ENCODE measurements at regions not wholly inside any gene's neighbourhood (a gene's known extent, or its start where the extent isn't known, plus 50 kb on each side); places are given as distances from the start of the nearest gene placed in this dataset.

DNA sequence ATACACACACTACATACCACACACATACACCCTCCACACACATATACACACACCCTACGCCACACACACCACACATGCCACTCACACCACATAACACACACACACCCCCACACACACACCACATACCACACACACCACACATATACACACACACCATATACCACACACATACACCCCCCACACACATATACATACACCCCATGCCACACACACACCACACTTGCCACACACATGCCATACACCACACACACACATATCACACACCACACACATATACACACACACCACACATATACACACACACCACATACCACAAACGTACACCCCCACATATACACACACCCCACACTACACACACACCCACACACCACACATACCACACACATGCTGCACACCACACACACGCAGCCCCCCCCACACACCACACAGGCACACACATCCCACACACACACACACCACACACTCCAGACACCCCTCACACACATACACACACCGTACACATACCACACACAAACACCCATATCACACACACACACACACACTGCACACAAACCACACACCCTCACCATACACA is 76.7 kb upstream of the TMPRSS2 start:
- H3K27ac ChIP-seq (ENCODE audit: low read depth, low read length), result no peak overlapping the region
- peaks cover 5% of the 10 kb centered on the region; the same call in 1 of the 2 replicates for H3K9me3 ChIP-seq (ENCODE audit: control insufficient read depth, insufficient read depth, low read length)
- peaks cover 2% of the 10 kb centered on the region for H3K27me3 ChIP-seq (ENCODE audit: control insufficient read depth, insufficient read depth, low read length)
- TF ChIP-seq, protein P1, sequence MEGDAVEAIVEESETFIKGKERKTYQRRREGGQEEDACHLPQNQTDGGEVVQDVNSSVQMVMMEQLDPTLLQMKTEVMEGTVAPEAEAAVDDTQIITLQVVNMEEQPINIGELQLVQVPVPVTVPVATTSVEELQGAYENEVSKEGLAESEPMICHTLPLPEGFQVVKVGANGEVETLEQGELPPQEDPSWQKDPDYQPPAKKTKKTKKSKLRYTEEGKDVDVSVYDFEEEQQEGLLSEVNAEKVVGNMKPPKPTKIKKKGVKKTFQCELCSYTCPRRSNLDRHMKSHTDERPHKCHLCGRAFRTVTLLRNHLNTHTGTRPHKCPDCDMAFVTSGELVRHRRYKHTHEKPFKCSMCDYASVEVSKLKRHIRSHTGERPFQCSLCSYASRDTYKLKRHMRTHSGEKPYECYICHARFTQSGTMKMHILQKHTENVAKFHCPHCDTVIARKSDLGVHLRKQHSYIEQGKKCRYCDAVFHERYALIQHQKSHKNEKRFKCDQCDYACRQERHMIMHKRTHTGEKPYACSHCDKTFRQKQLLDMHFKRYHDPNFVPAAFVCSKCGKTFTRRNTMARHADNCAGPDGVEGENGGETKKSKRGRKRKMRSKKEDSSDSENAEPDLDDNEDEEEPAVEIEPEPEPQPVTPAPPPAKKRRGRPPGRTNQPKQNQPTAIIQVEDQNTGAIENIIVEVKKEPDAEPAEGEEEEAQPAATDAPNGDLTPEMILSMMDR (IDR thresholded peaks at IDR 0.05; ENCODE audit: low read depth, low read length), result no peak
- ChIA-PET POLR2A (no interaction called here), CTCF (no interaction called here)
- H3K4me3 ChIP-seq (ENCODE audit: low read depth, low read length), result no peak overlapping the region
- DNase-seq (ENCODE audit: low read depth, low spot score), result no peak

DNA sequence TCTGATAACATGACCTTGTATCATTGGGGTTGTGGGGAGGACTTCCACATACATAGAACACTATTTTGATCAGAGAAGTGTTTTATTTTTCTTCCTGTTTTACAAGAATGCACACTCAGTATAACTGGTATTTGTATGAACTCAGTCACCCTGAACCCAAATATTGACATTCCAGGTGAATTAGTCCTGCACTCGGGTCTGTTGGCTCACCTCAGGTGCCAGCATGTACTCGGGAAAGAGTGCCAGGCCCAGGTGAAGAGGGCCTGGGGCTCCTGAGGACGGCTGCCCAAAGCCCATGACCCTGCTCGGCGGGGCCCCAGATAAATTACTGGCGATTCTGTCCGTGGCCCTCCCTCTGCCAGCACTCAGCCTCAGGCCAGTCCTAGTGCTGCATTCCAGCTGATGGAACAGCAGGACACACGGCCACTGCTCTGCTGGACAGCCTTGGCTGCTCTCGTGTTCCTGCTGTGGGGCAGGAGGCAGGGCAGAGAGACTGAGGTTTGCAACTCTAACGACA is 75.4 kb upstream of the TMPRSS2 start:
- peaks cover 5% of the 10 kb centered on the region; the same call in 1 of the 2 replicates for H3K9me3 ChIP-seq (ENCODE audit: control insufficient read depth, insufficient read depth, low read length)
- no peak overlapping the region for H3K4me3 ChIP-seq (ENCODE audit: low read depth, low read length)
- ChIA-PET POLR2A (no interaction called here), CTCF (no interaction called here)
- DNase-seq (ENCODE audit: low read depth, low spot score), result no peak
- no peak overlapping the region for H3K27ac ChIP-seq (ENCODE audit: low read depth, low read length)
- TF ChIP-seq, protein P1 (IDR thresholded peaks at IDR 0.05; ENCODE audit: low read depth, low read length), result no peak
- peaks cover 2% of the 10 kb centered on the region for H3K27me3 ChIP-seq (ENCODE audit: control insufficient read depth, insufficient read depth, low read length)

DNA sequence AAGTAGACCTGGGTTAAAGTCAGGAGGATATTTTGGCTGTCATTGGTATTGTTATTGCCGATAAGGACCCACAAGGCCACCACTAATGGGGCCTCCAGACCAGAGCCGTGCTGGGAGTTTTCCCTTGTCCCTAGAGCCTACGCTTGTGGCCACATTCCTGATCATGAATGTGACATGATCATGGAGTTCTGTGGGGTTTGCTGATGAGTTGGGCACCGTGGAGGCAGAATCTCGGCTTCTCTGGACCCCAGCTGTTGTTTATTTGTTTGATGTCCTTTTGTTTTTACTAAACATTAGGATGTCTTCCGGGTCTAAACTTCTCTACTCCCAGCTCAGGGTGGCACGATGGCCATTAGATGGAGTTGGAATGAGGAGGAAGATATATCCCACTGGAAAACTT is 74.9 kb upstream of the TMPRSS2 start:
- ChIA-PET CTCF (interaction anchor here (0.6 kb wide), 1 partner anchor 9 kb away, joined by 4 read pairs; no protein-coding TSS in a partner anchor), POLR2A (no interaction called here)
- no peak for DNase-seq (ENCODE audit: low read depth, low spot score)
- Histone ChIP-seq H3K27me3 (ENCODE audit: control insufficient read depth, insufficient read depth, low read length) (peaks cover 2% of the 10 kb centered on the region), H3K9me3 (ENCODE audit: control insufficient read depth, insufficient read depth, low read length) (peaks cover 5% of the 10 kb centered on the region; the same call in 1 of the 2 replicates), H3K4me3 (ENCODE audit: low read depth, low read length) (no peak overlapping the region), H3K27ac (ENCODE audit: low read depth, low read length) (no peak overlapping the region)
- TF ChIP-seq, protein P1 (IDR thresholded peaks at IDR 0.05; ENCODE audit: low read depth, low read length), result no peak

DNA sequence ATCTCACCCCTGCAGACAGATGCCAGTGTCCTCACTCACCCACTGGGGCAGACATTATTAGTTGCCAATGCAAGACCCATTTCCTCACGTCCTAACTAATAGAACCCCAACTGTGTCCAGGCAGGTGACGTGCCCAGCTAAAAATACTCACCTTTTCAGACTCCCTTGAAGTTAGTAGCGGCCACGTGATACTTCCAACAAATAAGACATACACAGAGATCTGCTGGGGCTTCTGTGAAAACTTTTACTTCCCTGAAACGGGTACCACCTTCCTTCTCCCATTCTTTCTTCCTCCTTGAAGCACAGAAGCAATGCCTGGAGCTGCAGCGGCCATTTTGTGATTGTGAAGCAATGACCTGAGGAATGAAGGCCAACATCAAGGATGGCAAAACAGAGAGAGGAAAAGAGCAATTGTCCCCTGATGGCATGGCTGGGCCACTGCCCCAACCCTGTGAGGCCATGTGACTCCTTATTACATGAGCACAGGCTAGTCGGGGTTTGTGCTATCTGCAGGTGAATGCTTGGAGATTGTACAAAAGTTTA is 74.4 kb upstream of the TMPRSS2 start:
- ChIA-PET POLR2A (no interaction called here), CTCF (interaction anchor here (0.6 kb wide), 1 partner anchor 9 kb away, joined by 4 read pairs; no protein-coding TSS in a partner anchor)
- Histone ChIP-seq H3K4me3 (ENCODE audit: low read depth, low read length) (no peak overlapping the region), H3K27ac (ENCODE audit: low read depth, low read length) (no peak overlapping the region), H3K27me3 (ENCODE audit: control insufficient read depth, insufficient read depth, low read length) (peaks cover 2% of the 10 kb centered on the region), H3K9me3 (ENCODE audit: control insufficient read depth, insufficient read depth, low read length) (peaks cover 5% of the 10 kb centered on the region; the same call in 1 of the 2 replicates)
- TF ChIP-seq, protein P1 (IDR thresholded peaks at IDR 0.05; ENCODE audit: low read depth, low read length), result no peak
- DNase-seq (ENCODE audit: low read depth, low spot score), result no peak

DNA sequence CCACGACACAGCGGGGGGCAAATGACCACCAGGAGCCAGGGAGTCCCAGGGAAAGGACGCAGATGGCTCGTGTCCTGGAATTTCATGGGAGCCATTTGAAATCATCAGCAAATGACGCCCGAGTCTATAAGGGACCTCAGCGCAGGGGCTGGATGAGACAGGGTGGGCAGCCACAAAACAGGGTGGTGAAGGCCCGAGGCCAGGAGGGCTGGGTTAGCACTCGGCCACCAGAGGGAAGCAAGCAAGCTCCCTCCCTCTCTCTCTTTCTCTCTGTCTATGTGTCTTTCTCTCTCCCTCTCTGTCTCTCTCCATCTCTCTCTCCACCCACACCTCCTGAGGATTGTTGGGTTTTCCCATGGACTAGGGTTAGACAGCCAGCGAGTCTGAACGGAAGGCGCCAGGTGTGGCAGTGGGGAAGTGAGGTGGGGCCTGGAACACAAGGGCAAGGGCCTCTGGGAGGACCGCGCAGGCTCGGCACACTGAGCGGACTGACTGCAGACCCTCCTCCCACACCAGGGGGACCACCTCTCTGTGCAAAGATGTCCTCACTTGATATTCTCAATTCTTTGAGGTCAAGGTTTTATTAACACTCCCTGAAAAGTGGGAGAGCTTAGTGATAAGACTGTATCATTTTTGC is 73.8 kb upstream of the TMPRSS2 start:
- H3K4me3 ChIP-seq (ENCODE audit: low read depth, low read length), result no peak overlapping the region
- TF ChIP-seq, protein P1 (IDR thresholded peaks at IDR 0.05; ENCODE audit: low read depth, low read length), result no peak
- H3K9me3 ChIP-seq (ENCODE audit: control insufficient read depth, insufficient read depth, low read length), result peaks cover 5% of the 10 kb centered on the region; the same call in 1 of the 2 replicates
- DNase-seq (ENCODE audit: low read depth, low spot score), result no peak
- CTCF ChIA-PET, result no interaction called here
- no peak overlapping the region for H3K27ac ChIP-seq (ENCODE audit: low read depth, low read length)
- POLR2A ChIA-PET, result no interaction called here
- peaks cover 2% of the 10 kb centered on the region for H3K27me3 ChIP-seq (ENCODE audit: control insufficient read depth, insufficient read depth, low read length)
